SK-N-SH (cell line): ENCODE measurements at regions not wholly inside any gene's neighbourhood (a gene's known extent, or its start where the extent isn't known, plus 50 kb on each side); places are given as distances from the start of the nearest gene placed in this dataset.

Source experiments
- CTCF ChIA-PET: fragments of 300-600, 350-600 bp; formaldehyde crosslinking; extraction: SDS; loops from one replicate; lab custom pipeline; 2021; lab: Yijun Ruan, JAX
- POLR2A ChIA-PET: fragments of 350-600 bp; sonication (Branson Sonifier 250); formaldehyde crosslinking; extraction: SDS; loops from one replicate; lab custom pipeline; 2020; ENCODE audit warnings: antibody characterized with exemption, inconsistent platforms; lab: Yijun Ruan, JAX
- DNase-seq: peaks from one replicate; pipeline ENCODE4 v3.0.0; 2012
- H2AFZ ChIP-seq: fragments of 200-600 bp; sonication (generic); 2 replicates; pipeline ENCODE4 v1.8.1; 2016; ENCODE audit warnings: antibody characterized with exemption, mild to moderate bottlenecking, low read depth
- H3F3A ChIP-seq: fragments of 200-600 bp; sonication (generic); replicated peaks from 2 replicates; pipeline ENCODE3; 2016; ENCODE audit warnings: antibody characterized with exemption, mild to moderate bottlenecking; ENCODE audit not compliant: insufficient read depth
- H3K27ac ChIP-seq, 2 experiments: fragments of 200-500 bp in 1 of 2; fragments of 200-600 bp in 1 of 2; sonication (Bioruptor generic) in 1 of 2; sonication (generic), shearing (Covaris generic) in 1 of 2; 2 replicates each; pipeline versions ENCODE4 v1.5.1 to v1.6.1; 2014 to 2016; ENCODE audit warnings: low read depth in 2 of 2, inconsistent platforms in 1 of 2, low read length in 1 of 2, mild to moderate bottlenecking in 1 of 2, mixed read lengths in 1 of 2
- H3K27me3 ChIP-seq: fragments of 200-600 bp; sonication (generic), shearing (Covaris generic); 2 replicates; pipeline ENCODE4 v1.6.1; 2016; ENCODE audit warnings: mixed run types; ENCODE audit not compliant: insufficient read depth
- H3K36me3 ChIP-seq, 2 experiments: fragments of 200-500 bp in 1 of 2; fragments of 200-600 bp in 1 of 2; sonication (Bioruptor generic) in 1 of 2; sonication (generic) in 1 of 2; replicated peaks in 1 of 2; 2 replicates each; pipeline versions ENCODE3 to v1.5.1; 2014 to 2016; ENCODE audit warnings: low read length in 1 of 2, mild to moderate bottlenecking in 1 of 2; ENCODE audit not compliant: insufficient read depth in 2 of 2, control insufficient read depth in 1 of 2
- H3K4me1 ChIP-seq, 2 experiments: fragments of 200-500 bp in 1 of 2; fragments of 200-600 bp in 1 of 2; sonication (Bioruptor generic) in 1 of 2; sonication (generic), shearing (Covaris generic) in 1 of 2; 2 replicates each; pipeline versions ENCODE4 v1.5.1 to v1.6.1; 2014 to 2016; ENCODE audit warnings: low read depth in 1 of 2, low read length in 1 of 2, mixed run types in 1 of 2; ENCODE audit not compliant: insufficient read depth in 2 of 2, control insufficient read depth in 1 of 2
- H3K4me2 ChIP-seq: fragments of 200-600 bp; sonication (generic), shearing (Covaris generic); 2 replicates; pipeline ENCODE4 v1.6.1; 2017; ENCODE audit warnings: mixed run types
- H3K4me3 ChIP-seq, 2 experiments: fragments of 200-500 bp in 1 of 2; fragments of 200-600 bp in 1 of 2; sonication (Bioruptor generic) in 1 of 2; sonication (generic), shearing (Covaris generic) in 1 of 2; 2 replicates each; pipeline versions ENCODE4 v1.5.1 to v1.8.1; 2014 to 2016; ENCODE audit warnings: low read depth in 2 of 2, inconsistent platforms in 1 of 2, low read length in 1 of 2, mild to moderate bottlenecking in 1 of 2, mixed read lengths in 1 of 2, moderate library complexity in 1 of 2
- H3K79me2 ChIP-seq: fragments of 200-600 bp; sonication (generic); 2 replicates; pipeline ENCODE4 v1.8.1; 2017; ENCODE audit warnings: mild to moderate bottlenecking; ENCODE audit not compliant: insufficient read depth
- H3K9ac ChIP-seq: fragments of 200-600 bp; sonication (generic); 2 replicates; pipeline ENCODE4 v1.6.1; 2017; ENCODE audit warnings: mixed run types
- H3K9me2 ChIP-seq: fragments of 200-600 bp; sonication (generic); 2 replicates; pipeline ENCODE4 v1.6.1; 2017; ENCODE audit warnings: mixed run types
- H3K9me3 ChIP-seq: fragments of 200-600 bp; sonication (generic); 2 replicates; pipeline ENCODE4 v1.6.1; 2017; ENCODE audit warnings: mixed run types, mild to moderate bottlenecking, moderate library complexity
- H4K20me1 ChIP-seq: fragments of 200-600 bp; sonication (generic); 2 replicates; pipeline ENCODE4 v1.6.1; 2017; ENCODE audit warnings: mild to moderate bottlenecking, mixed run types; ENCODE audit not compliant: insufficient read depth
- CHD2 ChIP-seq: fragments of 150-350 bp; IDR thresholded peaks from 2 replicates; pipeline ENCODE4 v1.6.1; 2018; ENCODE audit warnings: low read length; ENCODE audit not compliant: partially characterized antibody
- EP300 ChIP-seq, 2 experiments: IDR thresholded peaks; 2 replicates each; pipeline versions ENCODE4 v1.4.0 to v1.6.1; 2012; ENCODE audit warnings: borderline replicate concordance in 1 of 2, low read depth in 1 of 2, low read length in 1 of 2
- GATA2 ChIP-seq: sonication (generic); formaldehyde crosslinking; IDR thresholded peaks from 2 replicates; pipeline ENCODE4 v1.5.0; 2020; ENCODE audit warnings: mild to moderate bottlenecking, missing genetic modification reagents
- IRF3 ChIP-seq: fragments of 150-350 bp; IDR thresholded peaks from 2 replicates; pipeline ENCODE4 v1.6.1; 2016; ENCODE audit warnings: mild to moderate bottlenecking, low read depth, low read length
- JUND ChIP-seq: IDR thresholded peaks from 2 replicates; pipeline ENCODE4 v1.4.0; 2012
- MAX ChIP-seq: IDR thresholded peaks from 2 replicates; pipeline ENCODE4 v1.4.0; 2012; ENCODE audit warnings: low read depth
- MEF2A ChIP-seq: IDR thresholded peaks from 2 replicates; pipeline ENCODE4 v1.4.0; 2012; ENCODE audit warnings: low read depth, borderline replicate concordance
- MXI1 ChIP-seq: IDR thresholded peaks from 2 replicates; pipeline ENCODE4 v1.6.1; 2012; ENCODE audit warnings: mild to moderate bottlenecking, low read depth, low read length, improper control_type of control experiment
- PBX3 ChIP-seq: IDR thresholded peaks from 2 replicates; pipeline ENCODE4; 2012
- POLR2AphosphoS5 ChIP-seq: IDR thresholded peaks from 2 replicates; pipeline ENCODE4 v1.6.1; 2012; ENCODE audit warnings: low read depth, low read length
- RCOR1 ChIP-seq: fragments of 150-350 bp; IDR thresholded peaks from 2 replicates; pipeline ENCODE4 v1.6.1; 2017; ENCODE audit warnings: antibody characterized with exemption, low read length
- REST ChIP-seq: IDR thresholded peaks from 2 replicates; pipeline ENCODE4 v1.6.1; 2012; ENCODE audit warnings: mild to moderate bottlenecking, low read depth, low read length, moderate library complexity
- RXRA ChIP-seq: IDR thresholded peaks from 2 replicates; pipeline ENCODE4 v1.4.0; 2012; ENCODE audit warnings: low read depth, mild to moderate bottlenecking, borderline replicate concordance
- SIN3A ChIP-seq: IDR thresholded peaks from 2 replicates; pipeline ENCODE4 v1.6.1; 2012; ENCODE audit warnings: low read depth, mild to moderate bottlenecking, low read length, moderate library complexity, borderline replicate concordance
- SMC3 ChIP-seq: IDR thresholded peaks from 2 replicates; pipeline ENCODE4 v1.6.1; 2012; ENCODE audit warnings: low read depth, low read length, improper control_type of control experiment
- TEAD4 ChIP-seq: IDR thresholded peaks from 2 replicates; pipeline ENCODE4 v1.4.0; 2012; ENCODE audit warnings: mild to moderate bottlenecking, borderline replicate concordance; ENCODE audit not compliant: insufficient read depth
- USF1 ChIP-seq: IDR thresholded peaks from 2 replicates; pipeline ENCODE4 v1.4.0; 2012; ENCODE audit warnings: low read depth, borderline replicate concordance
- YY1 ChIP-seq: IDR thresholded peaks from 2 replicates; pipeline ENCODE4 v1.4.0; 2012; ENCODE audit warnings: low read depth, mild to moderate bottlenecking
- WGBS: methylation state at CpG from one replicate; pipeline ENCODE4 v1.1.6; 2017; ENCODE audit warnings: low lambda C conversion rate; 5-methylcytosine and 5-hydroxymethylcytosine counted together

- no peaks in the 10 kb centered on the region for H3K9me2 ChIP-seq
- 8% methylated on average over 2 of the region's 2 CpGs for WGBS
- no peaks in the 10 kb centered on the region for H4K20me1 ChIP-seq
- no peaks in the 10 kb centered on the region for H3F3A ChIP-seq
- POLR2A ChIA-PET: no interaction called here
- H3K4me2 ChIP-seq: no peak overlapping the region
- no peaks in the 10 kb centered on the region for H3K36me3 ChIP-seq
- no peak overlapping the region for H3K9ac ChIP-seq
- H3K79me2 ChIP-seq: no peaks in the 10 kb centered on the region
- no peak overlapping the region for H3K4me3 ChIP-seq
- H2AFZ ChIP-seq: no peak overlapping the region
- H3K4me1 ChIP-seq: no peaks in the 10 kb centered on the region
- no peak for DNase-seq
- no peaks in the 10 kb centered on the region for H3K9me3 ChIP-seq
- CTCF ChIA-PET: interaction anchor here (1.2 kb wide), 1 partner anchor 12 kb away, joined by 4 read pairs; no protein-coding TSS in a partner anchor
- TF ChIP-seq SIN3A (no peak), PBX3 (no peak), JUND (no peak), RCOR1 (no peak), EP300 (IDR thresholded peaks at IDR 0.05; ENCODE audit: borderline replicate concordance in 1 of 2, low read depth in 1 of 2, low read length in 1 of 2) (no peak), YY1 (no peak), MXI1 (no peak), SMC3 (no peak), CHD2 (no peak), MEF2A (no peak), TEAD4 (no peak), REST (no peak), MAX (no peak), RXRA (no peak), GATA2 (no peak), USF1 (no peak), POLR2AphosphoS5 (no peak), IRF3 (no peak)
- no peaks in the 10 kb centered on the region for H3K27me3 ChIP-seq
- no peak overlapping the region for H3K27ac ChIP-seq
Observed at GRCh38 chr3:86787091-86787490, 203.9 kb downstream of the VGLL3 start.
